Endothelial cell (in vitro differentiated cells): ENCODE measurements at regions not wholly inside any gene's neighbourhood (a gene's known extent, or its start where the extent isn't known, plus 50 kb on each side); places are given as distances from the start of the nearest gene placed in this dataset.

Experiments used
- DNase-seq: peaks from one replicate; pipeline ENCODE4 v3.0.0; 2021; ENCODE audit warnings: low spot score
- H3K27ac Mint-ChIP-seq: one replicate; pipeline ENCODE4 v1.8.0; 2021; ENCODE audit warnings: mixed read lengths, inconsistent platforms; ENCODE audit not compliant: unreplicated experiment
- H3K27me3 Mint-ChIP-seq: one replicate; pipeline ENCODE4 v1.8.0; 2021; ENCODE audit warnings: mild to moderate bottlenecking, moderate library complexity, mixed read lengths, inconsistent platforms; ENCODE audit not compliant: unreplicated experiment
- H3K36me3 Mint-ChIP-seq: one replicate; pipeline ENCODE4 v1.8.0; 2021; ENCODE audit warnings: mild to moderate bottlenecking, low read depth, mixed read lengths, inconsistent platforms; ENCODE audit not compliant: unreplicated experiment
- H3K4me1 Mint-ChIP-seq: one replicate; pipeline ENCODE4 v1.8.0; 2021; ENCODE audit warnings: mild to moderate bottlenecking, mixed read lengths, inconsistent platforms; ENCODE audit not compliant: unreplicated experiment
- H3K4me3 Mint-ChIP-seq: one replicate; pipeline ENCODE4 v1.8.0; 2021; ENCODE audit warnings: mild to moderate bottlenecking, mixed read lengths, inconsistent platforms; ENCODE audit not compliant: unreplicated experiment
- H3K9me3 Mint-ChIP-seq: one replicate; pipeline ENCODE4 v1.8.0; 2021; ENCODE audit warnings: mixed read lengths, inconsistent platforms; ENCODE audit not compliant: unreplicated experiment
- CTCF ChIP-seq: fragments of 200-600 bp; sonication (generic); IDR thresholded peaks from one replicate; pipeline ENCODE4 v1.5.0; 2021; ENCODE audit warnings: antibody characterized with exemption; ENCODE audit not compliant: unreplicated experiment

GRCh38 chr10:124318076-124318475, 100.6 kb downstream of the OAT start:
- no peak overlapping the region for H3K27ac Mint-ChIP-seq
- H3K27me3 Mint-ChIP-seq: peaks cover 10% of the 10 kb centered on the region
- no peaks in the 10 kb centered on the region for H3K9me3 Mint-ChIP-seq
- H3K4me1 Mint-ChIP-seq: peaks cover 5% of the 10 kb centered on the region
- no peak overlapping the region for H3K4me3 Mint-ChIP-seq
- no peaks in the 10 kb centered on the region for H3K36me3 Mint-ChIP-seq
- no peak for TF ChIP-seq CTCF
- DNase-seq: no peak

GRCh38 chr10:124316326-124316725, 102.4 kb downstream of the OAT start:
- Mint-ChIP-seq H3K36me3 (no peaks in the 10 kb centered on the region), H3K27me3 (peaks cover 5% of the 10 kb centered on the region), H3K4me1 (no peaks in the 10 kb centered on the region), H3K9me3 (no peaks in the 10 kb centered on the region), H3K4me3 (no peak overlapping the region), H3K27ac (no peak overlapping the region)
- TF ChIP-seq CTCF: no peak
- no peak for DNase-seq

GRCh38 chr10:124315591-124316270, 103.0 kb downstream of the OAT start:
- no peaks in the 10 kb centered on the region for H3K4me1 Mint-ChIP-seq
- no peak overlapping the region for H3K4me3 Mint-ChIP-seq
- no peak for DNase-seq
- no peak for TF ChIP-seq CTCF
- H3K27me3 Mint-ChIP-seq: peaks cover 4% of the 10 kb centered on the region
- H3K36me3 Mint-ChIP-seq: no peaks in the 10 kb centered on the region
- no peak overlapping the region for H3K27ac Mint-ChIP-seq
- no peaks in the 10 kb centered on the region for H3K9me3 Mint-ChIP-seq

- Mint-ChIP-seq H3K27ac (no peak overlapping the region), H3K27me3 (peaks cover 2% of the 10 kb centered on the region), H3K9me3 (no peaks in the 10 kb centered on the region), H3K4me1 (no peaks in the 10 kb centered on the region), H3K4me3 (no peak overlapping the region), H3K36me3 (no peaks in the 10 kb centered on the region)
- TF ChIP-seq CTCF: no peak
- DNase-seq: no peak
Observed at GRCh38 chr10:124313374-124313773, 105.3 kb downstream of the OAT start.

GRCh38 chr10:124308811-124309210, 109.9 kb downstream of the OAT start:
- H3K27me3 Mint-ChIP-seq: peaks cover 2% of the 10 kb centered on the region
- H3K9me3 Mint-ChIP-seq: no peaks in the 10 kb centered on the region
- TF ChIP-seq CTCF: no peak
- DNase-seq: no peak
- H3K27ac Mint-ChIP-seq: no peak overlapping the region
- H3K4me1 Mint-ChIP-seq: no peaks in the 10 kb centered on the region
- no peaks in the 10 kb centered on the region for H3K36me3 Mint-ChIP-seq
- H3K4me3 Mint-ChIP-seq: no peak overlapping the region
